ENCODE measurements at regions not wholly inside any gene's neighbourhood (a gene's known extent, or its start where the extent isn't known, plus 50 kb on each side); places are given as distances from the start of the nearest gene placed in this dataset.
A peak's percentile ranks its signal among the peaks of the same experiment; 100 is the strongest.
"Not testable (repeated sequence)": the region's sequence is repeated elsewhere in the genome, so short reads cannot be mapped to it uniquely, and the experiment has no call there.

DNA sequence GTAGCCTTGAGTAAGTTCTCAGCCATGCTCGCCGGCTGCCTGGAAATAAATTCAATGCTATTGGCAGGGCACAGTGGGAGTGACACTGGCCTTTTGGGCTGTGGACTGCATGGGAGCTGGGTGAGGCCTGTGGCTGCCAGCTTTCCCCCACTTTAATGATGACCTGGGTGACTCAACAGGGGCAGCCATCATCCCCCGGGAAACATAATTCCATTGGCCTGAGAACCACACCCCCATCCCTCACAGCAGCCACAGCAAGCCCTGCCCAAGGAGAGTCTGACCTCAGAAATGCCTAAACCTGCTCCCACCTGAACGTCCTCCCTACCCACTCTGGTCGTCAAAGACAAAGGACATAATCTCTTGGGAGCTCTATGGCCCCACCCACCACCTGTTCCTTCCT, 384.0 kb downstream of the LTN1 start:
- H3K4me1 Mint-ChIP-seq = peaks cover 23% of the 10 kb centered on the region
- no peak overlapping the region for H3K4me3 Mint-ChIP-seq
- peaks cover 15 to 26% of the 10 kb centered on the region in 2 donors for H3K9me3 Mint-ChIP-seq
- no peaks in the 10 kb centered on the region for H3K27me3 Mint-ChIP-seq
- no peak for ATAC-seq
- H3K27ac Mint-ChIP-seq = no peak overlapping the region
- no peak for DNase-seq

DNA sequence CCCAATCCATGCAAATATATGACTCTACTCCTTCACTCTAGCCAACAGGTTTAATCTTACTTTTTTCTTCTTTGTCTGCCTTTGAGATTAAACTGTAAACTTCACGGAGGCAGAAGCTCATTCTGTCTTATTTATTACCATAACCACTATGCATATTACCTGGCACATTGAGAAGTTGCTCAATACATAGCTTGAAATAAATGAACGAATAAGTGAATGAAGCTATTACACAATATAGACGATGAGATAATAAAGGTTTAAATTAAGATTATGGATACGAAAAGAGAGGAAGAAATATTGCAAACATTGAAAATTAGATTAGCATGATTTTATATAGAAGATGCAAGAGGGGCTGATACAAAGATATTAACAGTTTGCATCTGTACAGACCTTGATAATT, 385.1 kb downstream of the LTN1 start:
- Mint-ChIP-seq H3K4me3 (no peak overlapping the region), H3K4me1 (peaks cover 23% of the 10 kb centered on the region), H3K27ac (no peak overlapping the region), H3K27me3 (no peaks in the 10 kb centered on the region), H3K9me3 (peaks cover 15 to 26% of the 10 kb centered on the region in 2 donors)
- ATAC-seq (no peak), DNase-seq (no peak)

GRCh38 chr21:28604946-28605537, 387.6 kb downstream of the LTN1 start:
- ATAC-seq (peak; percentile 94), DNase-seq (peak in 1 of 2 donors; percentile 5)
- Mint-ChIP-seq H3K4me1 (peaks cover 23% of the 10 kb centered on the region), H3K4me3 (peak overlapping the region in 1 of 2 donors; percentile 49), H3K9me3 (peaks cover 23 to 32% of the 10 kb centered on the region in 2 donors), H3K27ac (no peak overlapping the region), H3K27me3 (no peaks in the 10 kb centered on the region)

- H3K9me3 Mint-ChIP-seq = peaks cover 20 to 25% of the 10 kb centered on the region in 2 donors
- H3K27me3 Mint-ChIP-seq = no peaks in the 10 kb centered on the region
- peaks cover 17% of the 10 kb centered on the region for H3K4me1 Mint-ChIP-seq
- H3K27ac Mint-ChIP-seq = no peak overlapping the region
- DNase-seq (no peak), ATAC-seq (no peak)
- no peak overlapping the region for H3K4me3 Mint-ChIP-seq
These were observed 390.1 kb downstream of the LTN1 start for GRCh38 chr21:28602546-28602945.

GRCh38 chr21:28598214-28598613, 394.5 kb downstream of the LTN1 start:
- Mint-ChIP-seq H3K4me3 (no peak overlapping the region), H3K27ac (no peak overlapping the region), H3K27me3 (no peaks in the 10 kb centered on the region), H3K9me3 (peaks cover 20 to 27% of the 10 kb centered on the region in 2 donors), H3K4me1 (no peaks in the 10 kb centered on the region)
- ATAC-seq (no peak), DNase-seq (no peak)

GRCh38 chr21:28592205-28592865, 400.3 kb downstream of the LTN1 start:
- H3K27me3 Mint-ChIP-seq = no peaks in the 10 kb centered on the region
- peaks cover 0 to under 1% of the 10 kb centered on the region in 2 donors for H3K9me3 Mint-ChIP-seq
- H3K4me1 Mint-ChIP-seq = no peaks in the 10 kb centered on the region
- ATAC-seq (no peak), DNase-seq (no peak)
- H3K4me3 Mint-ChIP-seq = no peak overlapping the region
- H3K27ac Mint-ChIP-seq = no peak overlapping the region

DNA sequence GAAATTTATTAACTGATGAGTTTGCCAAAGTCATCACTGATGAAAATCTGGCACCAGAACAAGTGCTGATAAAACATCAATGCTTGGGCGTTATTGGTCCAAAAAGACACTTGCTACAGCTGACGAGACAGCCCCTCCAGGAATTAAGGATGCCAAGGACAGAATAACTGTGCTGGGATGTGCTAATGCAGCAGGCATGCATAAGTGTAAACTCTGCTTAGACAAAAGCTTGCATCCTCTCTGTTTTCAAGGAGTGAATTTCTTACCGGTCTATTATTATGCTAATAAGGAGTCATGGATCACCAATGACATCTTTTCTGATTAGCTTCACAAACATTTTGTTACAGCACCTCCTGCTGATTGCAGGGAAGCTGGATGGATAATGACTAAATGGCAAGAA, 402.0 kb downstream of the LTN1 start:
- DNase-seq = no peak
- Mint-ChIP-seq H3K4me3 (no peak overlapping the region), H3K9me3 (peaks cover 0 to 10% of the 10 kb centered on the region in 2 donors), H3K27me3 (no peaks in the 10 kb centered on the region), H3K4me1 (no peaks in the 10 kb centered on the region), H3K27ac (no peak overlapping the region)
- ATAC-seq = no peak

GRCh38 chr21:28590026-28590425, 402.7 kb downstream of the LTN1 start:
- H3K27me3 Mint-ChIP-seq = no peaks in the 10 kb centered on the region
- DNase-seq (no peak), ATAC-seq (no peak)
- H3K9me3 Mint-ChIP-seq = peaks cover 0 to 12% of the 10 kb centered on the region in 2 donors
- no peak overlapping the region for H3K4me3 Mint-ChIP-seq
- no peaks in the 10 kb centered on the region for H3K4me1 Mint-ChIP-seq
- H3K27ac Mint-ChIP-seq = no peak overlapping the region

DNA sequence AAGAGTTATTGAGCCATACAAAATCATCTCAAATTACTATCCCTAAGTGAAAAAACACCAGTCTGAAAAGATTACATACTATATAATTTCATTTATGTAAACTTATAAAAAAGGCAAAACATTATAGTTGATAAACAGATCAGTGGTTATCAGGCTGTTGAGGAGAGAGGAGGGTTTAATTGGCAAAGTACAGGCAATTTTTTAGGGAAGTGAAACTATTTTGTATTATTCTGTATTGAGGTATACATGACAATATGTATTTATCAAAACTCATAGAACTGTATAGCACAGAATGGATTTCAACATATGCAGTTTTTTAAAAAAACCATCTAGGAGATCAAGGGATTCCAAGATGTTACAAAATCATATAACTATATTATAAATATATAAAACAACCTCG, 403.7 kb downstream of the LTN1 start:
- Mint-ChIP-seq H3K27ac (no peak overlapping the region), H3K27me3 (no peaks in the 10 kb centered on the region), H3K4me1 (no peaks in the 10 kb centered on the region), H3K9me3 (peaks cover 0 to 12% of the 10 kb centered on the region in 2 donors), H3K4me3 (no peak overlapping the region)
- ATAC-seq = no peak
- no peak for DNase-seq

DNA sequence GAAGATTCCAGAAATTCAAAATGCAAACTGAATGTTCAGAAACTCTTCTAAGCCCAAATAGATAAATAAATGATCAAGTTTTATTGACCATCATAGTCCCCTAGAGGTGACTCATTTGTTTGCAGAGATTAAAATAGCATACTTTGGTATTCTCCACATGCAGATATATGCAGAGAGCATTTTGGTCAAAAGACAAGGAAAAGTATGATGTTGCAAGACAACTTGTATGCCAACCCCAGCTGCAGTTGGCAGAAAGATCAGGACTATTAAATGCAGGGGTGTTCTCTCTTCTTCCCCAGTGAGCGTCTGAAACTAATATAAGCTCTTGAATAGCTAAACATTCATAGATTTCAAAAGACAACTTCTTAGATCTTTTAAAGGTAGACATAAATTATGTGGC, 404.9 kb downstream of the LTN1 start:
- Mint-ChIP-seq H3K9me3 (peaks cover 0 to 12% of the 10 kb centered on the region in 2 donors), H3K4me1 (no peaks in the 10 kb centered on the region), H3K27me3 (no peaks in the 10 kb centered on the region), H3K4me3 (no peak overlapping the region), H3K27ac (no peak overlapping the region)
- DNase-seq = no peak
- no peak for ATAC-seq

GRCh38 chr21:28581976-28582375, 410.7 kb downstream of the LTN1 start:
- Mint-ChIP-seq H3K4me3 (no peak overlapping the region), H3K27ac (no peak overlapping the region), H3K27me3 (no peaks in the 10 kb centered on the region), H3K9me3 (peaks cover 5 to 12% of the 10 kb centered on the region in 2 donors), H3K4me1 (no peaks in the 10 kb centered on the region)
- ATAC-seq = no peak
- no peak for DNase-seq

DNA sequence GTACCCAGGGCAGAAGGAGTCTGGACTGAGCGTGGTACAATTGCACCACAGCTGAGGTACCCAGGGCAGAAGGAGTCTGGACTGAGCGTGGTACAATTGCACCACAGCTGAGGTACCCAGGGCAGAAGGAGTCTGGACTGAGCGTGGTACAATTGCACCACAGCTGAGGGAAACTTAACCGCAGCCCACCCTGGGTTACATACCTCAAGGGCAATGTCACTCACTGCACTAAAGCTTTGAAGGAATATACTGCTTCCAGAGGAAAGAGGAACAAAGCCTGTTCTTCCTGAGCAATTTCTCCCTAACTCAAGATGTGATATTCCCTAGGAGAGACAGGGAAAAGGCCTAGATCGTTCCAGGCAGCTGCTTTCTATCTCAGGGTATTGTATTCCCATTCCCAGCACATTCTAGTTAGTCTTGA, 411.4 kb downstream of the LTN1 start:
- not testable (repeated sequence) for ATAC-seq, H3K27ac Mint-ChIP-seq, H3K9me3 Mint-ChIP-seq, H3K4me3 Mint-ChIP-seq, DNase-seq, H3K4me1 Mint-ChIP-seq, H3K27me3 Mint-ChIP-seq

GRCh38 chr21:28580585-28580984, 412.1 kb downstream of the LTN1 start:
- H3K27me3 Mint-ChIP-seq = no peaks in the 10 kb centered on the region
- peaks cover 5 to 8% of the 10 kb centered on the region in 2 donors for H3K9me3 Mint-ChIP-seq
- no peak overlapping the region for H3K4me3 Mint-ChIP-seq
- ATAC-seq = no peak
- H3K27ac Mint-ChIP-seq = no peak overlapping the region
- no peaks in the 10 kb centered on the region for H3K4me1 Mint-ChIP-seq
- DNase-seq = no peak

DNA sequence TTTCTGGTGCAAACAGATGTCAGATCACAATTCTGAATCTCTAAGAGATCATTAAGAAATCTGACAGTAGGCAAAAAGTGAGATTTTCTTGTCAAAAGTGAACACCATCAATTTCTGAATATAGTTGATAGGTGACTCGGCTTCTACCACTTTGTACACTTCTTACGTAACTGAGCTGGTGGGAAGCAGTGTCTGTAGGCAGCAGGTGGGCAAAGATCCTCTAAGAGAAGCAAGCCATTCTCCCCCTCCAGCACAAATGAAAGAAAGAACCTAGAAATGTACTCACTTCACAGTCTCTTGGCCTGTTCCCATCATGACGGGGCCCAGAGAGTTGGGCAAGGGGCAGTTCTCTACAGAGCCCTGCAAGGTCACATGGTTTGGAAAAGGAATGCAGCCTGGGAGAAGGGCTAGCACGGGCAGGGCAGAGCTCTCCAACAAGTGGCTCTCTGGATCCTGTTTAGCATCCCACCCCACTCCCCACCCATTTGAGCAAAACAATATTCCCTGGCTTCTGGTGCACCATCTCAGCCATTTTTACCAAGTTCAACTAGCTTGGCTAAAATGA, 412.6 kb downstream of the LTN1 start:
- no peaks in the 10 kb centered on the region for H3K4me1 Mint-ChIP-seq
- no peak overlapping the region for H3K4me3 Mint-ChIP-seq
- no peak for DNase-seq
- H3K27me3 Mint-ChIP-seq = no peaks in the 10 kb centered on the region
- H3K9me3 Mint-ChIP-seq = peaks cover 7 to 10% of the 10 kb centered on the region in 2 donors
- ATAC-seq = no peak
- no peak overlapping the region for H3K27ac Mint-ChIP-seq

- no peak for DNase-seq
- Mint-ChIP-seq H3K9me3 (peaks cover 7 to 10% of the 10 kb centered on the region in 2 donors), H3K4me3 (no peak overlapping the region), H3K27ac (no peak overlapping the region), H3K4me1 (no peaks in the 10 kb centered on the region), H3K27me3 (no peaks in the 10 kb centered on the region)
- ATAC-seq = no peak
These were observed 424.0 kb downstream of the LTN1 start for GRCh38 chr21:28568692-28569091.

DNA sequence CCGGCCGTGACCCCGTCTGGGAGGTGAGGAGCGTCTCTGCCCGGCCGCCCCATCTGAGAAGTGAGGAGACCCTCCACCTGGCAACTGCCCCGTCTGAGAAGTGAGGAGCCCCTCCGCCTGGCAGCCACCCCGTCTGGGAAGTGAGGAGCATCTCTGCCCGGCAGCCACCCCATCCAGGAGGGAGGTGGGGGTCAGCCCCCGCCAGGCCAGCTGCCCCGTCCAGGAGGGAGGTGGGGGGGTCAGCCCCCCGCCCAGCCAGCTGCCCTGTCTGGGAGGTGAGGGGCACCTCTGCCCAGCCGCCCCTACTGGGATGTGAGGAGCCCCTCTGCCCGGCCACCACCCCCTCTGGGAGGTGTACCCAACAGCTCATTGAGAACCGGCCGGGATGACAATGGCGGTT, 428.7 kb downstream of the LTN1 start:
- ATAC-seq, H3K4me3 Mint-ChIP-seq: not testable (repeated sequence)
- H3K4me1 Mint-ChIP-seq = peaks cover 18% of the 10 kb centered on the region

More for the DNA sequence above, 428.7 kb downstream of the LTN1 start:
- H3K27me3 Mint-ChIP-seq, H3K27ac Mint-ChIP-seq, DNase-seq: not testable (repeated sequence)
- H3K9me3 Mint-ChIP-seq = peaks cover 7 to 10% of the 10 kb centered on the region in 2 donors
